CD4-positive, alpha-beta T cell (primary cell): ENCODE measurements at regions not wholly inside any gene's neighbourhood (a gene's known extent, or its start where the extent isn't known, plus 50 kb on each side); places are given as distances from the start of the nearest gene placed in this dataset.
"Not testable (repeated sequence)": the region's sequence is repeated elsewhere in the genome, so short reads cannot be mapped to it uniquely, and the experiment has no call there.

Experiments used
- ATAC-seq: fragments of 200-7000 bp; cut with Tn5 transposase; one replicate; pipeline ENCODE4 v1.10.0; 2022; ENCODE audit warnings: mild to moderate bottlenecking; ENCODE audit not compliant: poor library complexity
- CTCF ChIA-PET: fragments of 350-600 bp; sonication (Branson Sonifier 250); formaldehyde crosslinking; loops from one replicate; lab custom pipeline; 2021; ENCODE audit warnings: antibody characterized with exemption, inconsistent platforms; lab: Charles Lee
- POLR2A ChIA-PET: fragments of 350-600 bp; sonication (Branson Sonifier 250); formaldehyde crosslinking; loops from one replicate; lab custom pipeline; 2021; ENCODE audit warnings: antibody characterized with exemption, inconsistent platforms; lab: Charles Lee
- DNase-seq, 14 experiments: peaks; one replicate each; pipeline ENCODE4 v3.0.0-alpha.2; 2013 to 2020; ENCODE audit warnings: mixed read lengths in 2 of 14
- H3K27ac ChIP-seq, 2 donors: one replicate each; pipeline versions ENCODE4 v1.5.1 to v1.7.0; 2013; ENCODE audit warnings: low read length in 2 of 2, low read depth in 1 of 2, mild to moderate bottlenecking in 1 of 2
- H3K27me3 ChIP-seq, 2 experiments: 1 replicate in 1 of 2; 2 replicates in 1 of 2; pipeline versions ENCODE4 v1.6.1 to v1.7.0; 2013; ENCODE audit warnings: low read length in 2 of 2, control low read depth in 1 of 2, mild to moderate bottlenecking in 1 of 2, moderate library complexity in 1 of 2; ENCODE audit not compliant: insufficient read depth in 2 of 2, control insufficient read depth in 1 of 2
- H3K36me3 ChIP-seq: one replicate; pipeline ENCODE4 v1.6.1; 2013; ENCODE audit warnings: low read length, control low read depth; ENCODE audit not compliant: insufficient read depth
- H3K4me1 ChIP-seq: one replicate; pipeline ENCODE4 v1.6.1; 2013; ENCODE audit warnings: low read length, control low read depth; ENCODE audit not compliant: insufficient read depth
- H3K4me3 ChIP-seq: one replicate; pipeline ENCODE4 v1.5.1; 2013; ENCODE audit warnings: mild to moderate bottlenecking, low read length, moderate library complexity
- H3K9me3 ChIP-seq, 2 experiments: 1 replicate in 1 of 2; 2 replicates in 1 of 2; pipeline versions ENCODE4 v1.6.1 to v1.7.0; 2013; ENCODE audit warnings: low read length in 2 of 2, mild to moderate bottlenecking in 2 of 2, control low read depth in 1 of 2, moderate library complexity in 1 of 2; ENCODE audit not compliant: control insufficient read depth in 1 of 2, insufficient read depth in 1 of 2
- H3K27ac Mint-ChIP-seq: one replicate; pipeline ENCODE4 v1.8.0; 2020; ENCODE audit warnings: mixed read lengths
- H3K27me3 Mint-ChIP-seq: one replicate; pipeline ENCODE4 v1.8.0; 2021; ENCODE audit warnings: mixed read lengths
- H3K36me3 Mint-ChIP-seq: one replicate; pipeline ENCODE4 v1.8.0; 2021; ENCODE audit warnings: low read depth, mixed read lengths
- H3K4me1 Mint-ChIP-seq: one replicate; pipeline ENCODE4 v1.8.0; 2021; ENCODE audit warnings: low read depth, mixed read lengths
- H3K4me3 Mint-ChIP-seq: one replicate; pipeline ENCODE4 v1.8.0; 2020; ENCODE audit warnings: mild to moderate bottlenecking, mixed read lengths
- H3K9me3 Mint-ChIP-seq: one replicate; pipeline ENCODE4 v1.8.0; 2020; ENCODE audit warnings: mixed read lengths
- intact Hi-C, 2 experiments: fragments of 100-400 bp; cut with DNase I in 1 of 2; cut with micrococcal nuclease in 1 of 2; formaldehyde crosslinking; loops; one replicate each; pipeline versions ENCODE4 v1.15.1 to v1.9.0; 2023 to 2025; cut with DNase I, micrococcal nuclease
- TF ChIP-seq, protein P1 (sequence below): fragments of 200-600 bp; IDR thresholded peaks from one replicate; pipeline ENCODE4 v1.8.0; 2022; ENCODE audit warnings: antibody characterized with exemption, mild to moderate bottlenecking

DNA sequence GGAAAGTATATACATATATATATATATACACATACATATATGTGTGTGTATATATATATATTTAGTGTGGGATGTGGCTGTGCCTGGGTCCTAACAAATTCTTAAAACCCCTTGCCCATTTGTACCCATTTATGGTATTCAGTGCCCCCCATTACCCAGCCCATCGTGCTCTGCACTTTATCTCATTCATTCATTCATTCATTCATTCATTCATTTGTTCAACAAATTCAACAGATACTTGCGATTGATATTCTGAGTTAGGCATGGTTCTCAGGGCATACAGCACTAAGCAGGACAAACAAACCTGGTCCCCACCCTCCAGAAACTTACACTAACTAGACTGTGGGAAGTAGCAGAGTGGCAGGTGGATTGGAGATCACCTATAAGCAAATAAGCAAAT lies 56.6 kb upstream of the LMO2 start:
- no peaks in the 10 kb centered on the region for H3K9me3 ChIP-seq
- no peak overlapping the region for H3K27ac ChIP-seq
- no peaks in the 10 kb centered on the region for H3K27me3 ChIP-seq
- ATAC-seq = no peak
- TF ChIP-seq, protein P1, sequence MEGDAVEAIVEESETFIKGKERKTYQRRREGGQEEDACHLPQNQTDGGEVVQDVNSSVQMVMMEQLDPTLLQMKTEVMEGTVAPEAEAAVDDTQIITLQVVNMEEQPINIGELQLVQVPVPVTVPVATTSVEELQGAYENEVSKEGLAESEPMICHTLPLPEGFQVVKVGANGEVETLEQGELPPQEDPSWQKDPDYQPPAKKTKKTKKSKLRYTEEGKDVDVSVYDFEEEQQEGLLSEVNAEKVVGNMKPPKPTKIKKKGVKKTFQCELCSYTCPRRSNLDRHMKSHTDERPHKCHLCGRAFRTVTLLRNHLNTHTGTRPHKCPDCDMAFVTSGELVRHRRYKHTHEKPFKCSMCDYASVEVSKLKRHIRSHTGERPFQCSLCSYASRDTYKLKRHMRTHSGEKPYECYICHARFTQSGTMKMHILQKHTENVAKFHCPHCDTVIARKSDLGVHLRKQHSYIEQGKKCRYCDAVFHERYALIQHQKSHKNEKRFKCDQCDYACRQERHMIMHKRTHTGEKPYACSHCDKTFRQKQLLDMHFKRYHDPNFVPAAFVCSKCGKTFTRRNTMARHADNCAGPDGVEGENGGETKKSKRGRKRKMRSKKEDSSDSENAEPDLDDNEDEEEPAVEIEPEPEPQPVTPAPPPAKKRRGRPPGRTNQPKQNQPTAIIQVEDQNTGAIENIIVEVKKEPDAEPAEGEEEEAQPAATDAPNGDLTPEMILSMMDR = no peak
- Mint-ChIP-seq H3K36me3 (no peaks in the 10 kb centered on the region), H3K27ac (no peak overlapping the region), H3K9me3 (no peaks in the 10 kb centered on the region), H3K4me1 (no peaks in the 10 kb centered on the region), H3K27me3 (peaks cover 4% of the 10 kb centered on the region), H3K4me3 (no peak overlapping the region)
- no peak overlapping the region for H3K4me3 ChIP-seq
- no peak for DNase-seq
- ChIA-PET POLR2A (no interaction called here), CTCF (no interaction called here)
- no peaks in the 10 kb centered on the region for H3K4me1 ChIP-seq
- no peaks in the 10 kb centered on the region for H3K36me3 ChIP-seq
- intact Hi-C loops = no loop called here

DNA sequence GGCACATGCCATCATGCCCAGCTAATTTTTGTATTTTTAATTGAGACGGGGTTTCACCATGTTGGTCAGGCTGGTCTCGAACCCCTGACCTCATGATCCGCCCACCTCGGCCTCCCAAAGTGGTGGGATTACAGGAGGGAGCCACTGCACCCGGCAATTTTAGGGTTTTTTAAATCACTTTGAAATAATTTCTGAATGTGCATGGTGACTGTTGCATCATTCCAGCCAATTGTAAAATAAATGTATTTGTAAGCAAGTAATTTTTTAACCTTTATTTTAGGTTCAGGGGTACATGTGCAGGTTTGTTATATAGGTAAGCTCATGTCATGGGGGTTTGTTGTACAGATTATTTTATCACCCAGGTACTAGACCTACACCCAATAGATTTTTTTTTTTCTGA lies 56.0 kb upstream of the LMO2 start:
- H3K27ac Mint-ChIP-seq, H3K36me3 ChIP-seq, H3K9me3 ChIP-seq, H3K36me3 Mint-ChIP-seq, H3K4me1 ChIP-seq, ATAC-seq, H3K27ac ChIP-seq, H3K4me1 Mint-ChIP-seq, CTCF ChIA-PET, H3K27me3 Mint-ChIP-seq, intact Hi-C loops, H3K4me3 Mint-ChIP-seq, H3K4me3 ChIP-seq, H3K27me3 ChIP-seq, POLR2A ChIA-PET, DNase-seq, H3K9me3 Mint-ChIP-seq: not testable (repeated sequence)

DNA sequence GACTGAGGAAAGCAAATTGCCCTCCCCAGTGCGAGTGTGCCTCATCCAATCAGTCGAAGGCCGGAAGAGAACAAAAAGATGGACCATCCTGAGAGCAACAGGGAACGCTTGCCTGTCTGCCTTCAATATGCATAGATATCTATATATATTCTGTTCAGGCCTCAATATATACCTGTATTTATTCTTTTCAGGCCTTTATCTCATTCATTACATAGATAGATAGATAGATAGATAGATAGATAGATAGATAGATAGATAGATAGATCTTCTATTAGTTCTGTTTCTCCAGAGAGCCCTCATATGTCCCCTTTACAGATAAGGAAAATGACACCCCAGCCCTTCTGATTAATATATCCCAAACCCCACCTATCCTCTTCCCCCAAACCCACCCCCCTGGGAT lies 55.1 kb upstream of the LMO2 start:
- no peaks in the 10 kb centered on the region for H3K9me3 Mint-ChIP-seq
- no peaks in the 10 kb centered on the region for H3K9me3 ChIP-seq
- no peak overlapping the region for H3K27ac Mint-ChIP-seq
- intact Hi-C loops = no loop called here
- no peak overlapping the region for H3K27ac ChIP-seq
- TF ChIP-seq, protein P1 = no peak
- no peaks in the 10 kb centered on the region for H3K36me3 ChIP-seq
- no peaks in the 10 kb centered on the region for H3K4me1 ChIP-seq
- no peak overlapping the region for H3K4me3 Mint-ChIP-seq
- H3K27me3 ChIP-seq = no peaks in the 10 kb centered on the region
- peaks cover 4% of the 10 kb centered on the region for H3K27me3 Mint-ChIP-seq
- DNase-seq (no peak), ATAC-seq (no peak)
- H3K4me3 ChIP-seq = no peak overlapping the region
- CTCF ChIA-PET = no interaction called here
- H3K4me1 Mint-ChIP-seq = no peaks in the 10 kb centered on the region
- POLR2A ChIA-PET = no interaction called here
- H3K36me3 Mint-ChIP-seq = no peaks in the 10 kb centered on the region

DNA sequence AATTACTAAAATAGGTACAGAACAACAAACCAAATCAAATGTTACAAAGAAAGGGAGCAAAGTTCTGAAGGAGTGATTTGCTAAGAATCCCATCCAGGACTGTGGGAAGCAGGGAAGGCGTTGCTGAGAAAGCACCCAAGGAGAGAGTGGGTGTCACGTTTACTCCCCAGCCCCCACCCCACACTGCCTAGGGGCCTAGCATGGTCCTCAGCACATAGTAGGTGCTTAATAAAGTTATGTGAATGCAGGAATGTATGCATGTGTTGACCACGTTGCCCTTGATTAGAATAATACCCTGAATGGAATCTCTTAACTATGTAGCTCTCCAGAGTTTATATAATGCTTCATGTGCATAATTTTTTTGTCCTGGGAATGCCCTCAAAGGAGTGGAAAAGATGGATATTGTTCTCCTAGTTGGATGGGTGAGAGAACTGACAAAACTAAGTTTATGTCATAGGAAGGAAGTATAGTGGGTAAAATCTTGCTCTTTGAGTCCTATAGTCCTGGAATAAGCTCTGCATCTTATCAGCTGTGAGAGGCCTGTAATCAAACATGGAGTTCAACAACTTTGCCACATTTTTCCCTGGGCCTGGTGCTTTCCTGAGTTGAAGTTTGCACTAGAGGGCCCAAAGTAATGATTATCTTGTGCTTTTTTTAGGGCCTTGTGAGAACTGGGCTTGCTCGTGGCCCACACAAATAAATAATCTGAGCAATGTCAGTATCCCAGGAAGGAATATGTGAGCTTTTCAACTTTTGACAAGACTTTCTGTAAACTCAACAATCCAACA lies 53.8 kb upstream of the LMO2 start:
- Mint-ChIP-seq H3K27me3 (no peaks in the 10 kb centered on the region), H3K36me3 (no peaks in the 10 kb centered on the region)
- CTCF ChIA-PET = no interaction called here

More for the DNA sequence above, 53.8 kb upstream of the LMO2 start:
- no peaks in the 10 kb centered on the region for H3K9me3 ChIP-seq
- no peak overlapping the region for H3K27ac ChIP-seq
- TF ChIP-seq, protein P1 = no peak
- no peaks in the 10 kb centered on the region for H3K27me3 ChIP-seq
- Mint-ChIP-seq H3K27ac (no peak overlapping the region), H3K4me1 (no peaks in the 10 kb centered on the region), H3K4me3 (no peak overlapping the region), H3K9me3 (no peaks in the 10 kb centered on the region)
- no peak overlapping the region for H3K4me3 ChIP-seq
- intact Hi-C loops = no loop called here
- no peak for ATAC-seq
- no peaks in the 10 kb centered on the region for H3K4me1 ChIP-seq
- no peaks in the 10 kb centered on the region for H3K36me3 ChIP-seq
- DNase-seq = no peak
- POLR2A ChIA-PET = no interaction called here
